Fibroblast of peridontal ligament (primary cell): ENCODE measurements at regions not wholly inside any gene's neighbourhood (a gene's known extent, or its start where the extent isn't known, plus 50 kb on each side); places are given as distances from the start of the nearest gene placed in this dataset.
A peak's percentile ranks its signal among the peaks of the same experiment; 100 is the strongest.
"Not testable (repeated sequence)": the region's sequence is repeated elsewhere in the genome, so short reads cannot be mapped to it uniquely, and the experiment has no call there.

ENCODE experiments used
- DNase-seq: peaks from one replicate; pipeline ENCODE4 v3.0.0-alpha.2; 2010; ENCODE audit errors: extremely low read depth

DNA sequence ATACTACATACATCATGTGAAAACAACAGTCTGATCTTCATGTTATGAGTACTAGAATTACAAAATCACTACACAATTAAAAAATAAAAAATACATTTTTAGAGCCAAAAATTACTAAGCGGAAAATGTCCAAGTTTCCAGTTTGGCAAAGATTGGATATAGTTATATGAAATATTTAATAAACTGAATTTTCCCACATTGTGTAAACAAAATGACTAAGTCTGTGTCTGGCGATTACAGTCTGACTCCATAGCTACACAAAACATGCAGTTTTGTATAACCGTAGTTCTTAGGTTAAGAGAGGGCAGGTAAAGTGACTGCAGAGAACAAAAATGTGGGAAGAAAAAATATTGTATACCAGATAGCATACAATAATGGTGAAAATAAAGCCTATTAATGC lies 59.2 kb upstream of the TMEM47 start:
- no peak for DNase-seq

DNA sequence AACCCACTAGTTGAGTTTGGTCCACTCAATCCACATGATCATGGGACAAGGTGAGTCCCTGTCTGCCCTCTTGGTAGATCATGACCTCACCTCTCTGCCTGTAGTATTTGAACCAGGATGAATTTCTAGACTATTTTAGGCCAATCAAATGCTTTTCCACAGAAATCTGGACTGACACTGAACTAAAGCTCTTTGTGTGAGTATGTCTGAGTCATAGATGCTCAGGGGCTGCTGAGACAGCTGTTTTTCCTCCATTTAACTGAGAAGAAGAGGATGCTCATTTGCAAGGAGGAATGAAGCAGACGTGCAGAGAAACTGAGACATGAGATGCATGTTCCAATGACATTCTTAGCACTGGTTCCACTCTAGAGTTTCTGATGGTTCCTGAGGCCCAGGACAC lies 77.3 kb upstream of the TMEM47 start:
- DNase-seq, result peak; percentile 45

DNA sequence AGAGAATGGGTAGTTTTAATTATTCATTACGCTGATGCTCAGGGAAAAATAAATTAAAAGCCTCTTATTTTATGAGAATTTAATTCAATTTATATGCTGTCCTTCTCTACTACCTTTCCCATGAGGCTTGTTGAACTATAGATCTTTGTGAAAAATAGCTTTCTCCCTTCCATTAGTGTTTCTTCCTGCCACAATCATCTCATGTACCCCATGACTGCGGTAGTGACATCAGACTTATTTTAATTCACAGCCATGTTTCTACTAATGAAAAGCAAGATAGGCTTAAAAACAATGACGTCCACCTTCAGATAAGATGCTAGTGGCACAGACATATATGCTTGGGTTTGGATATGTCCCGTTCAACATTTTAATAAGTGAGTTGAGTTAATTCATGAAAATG lies 87.4 kb upstream of the TMEM47 start:
- DNase-seq, result no peak

- no peak for DNase-seq
Measured at GRCh38 chrX:34749896-34750295, 92.8 kb upstream of the TMEM47 start.

DNA sequence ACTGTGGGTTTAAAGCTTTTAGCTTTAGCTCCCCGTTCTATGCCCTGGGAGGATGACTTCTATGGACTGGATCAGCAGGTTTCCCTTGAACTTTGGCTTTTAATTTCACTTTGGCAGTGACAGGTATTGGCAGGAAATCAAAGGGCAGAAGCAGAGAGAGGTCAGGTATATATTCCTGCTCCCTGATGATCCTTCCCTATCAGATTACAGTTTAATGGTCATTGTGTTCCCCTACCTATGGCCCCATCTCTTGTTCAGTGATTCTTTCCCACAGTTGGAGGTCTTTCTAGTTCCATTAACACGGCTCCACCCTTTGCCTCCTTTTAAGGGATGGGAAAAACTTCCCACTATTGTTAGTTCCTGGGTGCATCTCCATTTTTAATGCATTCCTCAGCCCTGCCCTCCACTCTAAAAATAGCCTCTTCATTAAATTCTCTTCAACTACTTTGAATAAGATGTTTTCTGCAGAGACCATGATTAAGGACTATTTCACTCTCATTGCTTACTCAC lies 107.8 kb upstream of the TMEM47 start:
- DNase-seq, result no peak

DNA sequence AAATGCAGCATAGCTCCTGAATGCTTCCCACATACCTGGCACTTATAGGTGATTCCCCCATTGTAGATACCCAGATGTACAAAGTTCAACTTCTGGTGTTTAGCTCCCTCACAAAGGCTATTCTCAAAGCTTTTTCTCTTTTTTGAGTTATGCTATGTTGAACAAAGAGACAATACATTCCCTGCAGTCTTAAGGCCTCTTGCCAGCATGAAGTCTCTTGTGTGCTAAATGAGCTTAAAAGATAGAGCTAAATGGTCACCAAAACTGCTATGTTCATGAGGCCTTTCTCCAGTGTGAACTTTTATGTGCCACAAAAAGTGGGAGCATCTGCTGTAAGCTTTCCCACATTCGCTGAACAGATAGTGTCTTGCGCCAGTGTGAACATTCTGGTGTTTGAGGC lies 111.2 kb upstream of the TMEM47 start:
- DNase-seq, result no peak

DNA sequence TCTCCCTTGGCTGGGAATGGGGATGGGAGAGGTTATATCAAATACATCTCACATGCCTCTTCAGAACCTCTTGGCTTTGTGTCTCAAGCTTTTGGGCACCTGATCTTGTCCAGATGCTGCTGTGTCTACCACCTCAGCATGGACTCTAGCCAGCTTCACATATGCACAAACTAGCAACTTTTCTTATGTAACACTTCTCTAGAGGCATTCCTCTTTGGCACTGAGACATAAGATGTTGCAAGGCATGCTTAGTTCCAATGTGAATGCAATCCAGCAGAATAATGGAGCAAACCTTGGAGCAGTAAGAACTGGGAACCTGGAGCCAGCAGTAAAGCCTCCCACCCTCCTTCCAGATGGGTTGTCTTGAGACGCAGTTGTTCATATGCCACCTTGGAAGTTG lies 113.4 kb upstream of the TMEM47 start:
- peak; percentile 67 for DNase-seq

DNA sequence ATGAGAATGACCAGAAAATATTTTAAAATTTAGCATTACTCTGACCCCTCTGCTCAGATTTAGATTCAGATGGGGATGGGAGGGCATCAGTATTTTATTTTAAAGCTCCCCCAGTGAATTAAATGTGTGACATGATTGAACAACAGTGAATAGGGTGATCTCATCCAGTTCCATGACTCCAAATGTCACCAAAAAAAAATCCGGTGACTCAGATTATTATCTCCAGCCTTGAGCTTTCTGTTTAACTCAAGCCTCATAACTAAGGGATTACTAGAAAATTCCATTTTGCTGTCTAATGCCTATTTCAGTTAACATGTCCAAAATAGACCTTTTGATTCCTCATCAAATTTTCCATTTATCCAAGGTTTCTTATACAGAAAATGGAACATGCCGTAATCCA lies 121.8 kb upstream of the TMEM47 start:
- peak; percentile 79 for DNase-seq

DNA sequence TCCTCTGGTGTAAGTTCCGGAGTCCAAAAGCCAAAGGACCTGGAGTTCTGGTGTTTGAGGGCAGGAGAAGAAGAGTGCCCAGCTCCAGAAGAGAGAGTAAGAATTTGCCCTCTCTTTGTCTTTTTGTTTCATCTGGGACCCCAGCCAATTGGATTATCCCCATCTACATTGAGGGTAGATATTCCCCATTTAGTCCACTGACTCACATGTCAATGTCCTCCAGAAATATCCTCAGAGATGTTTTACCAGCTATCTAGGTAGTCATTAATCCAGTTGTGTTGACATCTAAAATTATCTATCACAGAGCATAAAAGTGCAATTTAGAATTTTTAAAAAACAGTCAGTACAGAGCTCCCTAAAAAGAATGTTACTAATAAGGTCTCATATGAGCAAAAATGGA lies 132.9 kb upstream of the TMEM47 start:
- no peak for DNase-seq

- DNase-seq, result no peak
Measured at GRCh38 chrX:34805951-34806350, 136.6 kb upstream of the FAM47B start.

GRCh38 chrX:34809096-34809495 lies 133.5 kb upstream of the FAM47B start:
- no peak for DNase-seq

DNA sequence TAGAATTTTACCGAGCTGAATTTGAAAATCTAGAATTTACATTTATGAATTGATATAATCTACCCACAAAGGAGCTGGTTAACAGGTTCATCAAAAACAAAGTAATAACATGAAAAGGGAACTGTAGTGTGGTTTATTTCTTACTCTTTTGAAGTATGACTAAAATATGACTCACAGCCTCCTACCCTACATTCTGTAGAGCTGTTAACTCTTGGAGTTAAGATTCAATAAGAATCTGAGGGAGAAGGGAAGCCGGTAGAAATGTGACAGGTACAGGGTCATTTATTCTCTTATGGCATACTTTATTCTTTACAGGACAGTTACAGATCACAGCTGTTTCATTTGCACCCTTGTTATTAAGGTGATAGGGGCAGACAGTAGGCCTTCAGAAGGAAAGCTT lies 132.2 kb upstream of the FAM47B start:
- DNase-seq, result peak; percentile 36

GRCh38 chrX:34810916-34811315 lies 131.7 kb upstream of the FAM47B start:
- DNase-seq, result no peak

DNA sequence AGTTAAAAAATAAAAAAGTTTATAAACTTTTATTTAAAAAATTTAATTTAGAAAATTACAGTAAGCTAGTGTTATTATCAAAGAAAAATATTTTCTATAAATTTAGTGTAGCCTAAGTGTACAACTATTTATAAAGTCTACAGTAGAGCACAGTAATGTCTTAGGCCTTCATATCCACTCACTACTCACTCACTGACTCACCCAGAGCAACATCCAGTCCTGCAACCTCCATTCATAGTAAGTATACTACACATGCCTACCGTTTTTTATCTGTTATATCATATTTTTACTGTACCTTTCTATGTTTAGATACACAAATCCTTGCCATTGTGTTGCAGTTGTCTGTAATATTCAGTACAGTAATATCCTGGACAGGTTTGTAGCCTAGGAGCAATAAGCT lies 129.0 kb upstream of the FAM47B start:
- no peak for DNase-seq

DNA sequence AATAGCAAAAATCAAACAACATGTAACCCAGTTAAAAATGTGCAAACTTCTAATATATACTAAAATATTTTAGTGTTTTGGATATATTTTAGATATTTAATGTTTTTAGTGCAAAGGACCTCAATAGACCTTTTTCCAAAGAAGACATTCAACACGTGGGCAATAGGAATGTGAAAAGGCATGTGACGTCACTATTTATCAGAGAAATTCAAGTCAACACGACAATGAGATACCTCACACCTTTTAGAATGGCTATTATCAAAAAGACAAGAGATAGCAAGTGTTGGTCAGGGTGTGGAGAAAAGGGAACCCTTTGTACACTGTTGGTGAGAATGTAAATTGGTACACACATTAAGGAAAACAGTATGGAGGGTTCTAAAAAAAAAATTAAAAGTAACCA lies 115.6 kb upstream of the FAM47B start:
- DNase-seq, result no peak

GRCh38 chrX:34839451-34839850 lies 103.1 kb upstream of the FAM47B start:
- no peak for DNase-seq

GRCh38 chrX:34841205-34841604 lies 101.4 kb upstream of the FAM47B start:
- DNase-seq, result not testable (repeated sequence)

DNA sequence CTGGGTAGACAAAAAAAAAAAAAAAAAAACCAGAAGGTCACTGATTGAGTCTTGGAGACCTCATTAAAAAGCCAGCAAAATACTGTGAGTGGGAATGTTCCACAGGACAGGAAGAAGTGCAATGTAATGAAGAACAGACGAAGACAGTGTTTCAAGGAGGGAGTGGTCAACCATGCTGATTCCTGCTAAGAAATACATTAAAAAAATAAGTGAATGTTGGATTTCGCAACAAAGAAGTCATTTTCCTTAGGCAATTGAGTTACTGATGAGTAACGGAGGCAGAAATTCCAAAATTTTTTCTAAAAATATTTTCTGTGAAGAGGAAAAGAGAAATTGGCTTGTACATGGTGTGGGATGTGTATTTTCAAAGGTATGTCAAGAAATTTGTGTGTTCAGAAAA lies 94.3 kb upstream of the FAM47B start:
- peak; percentile 82 for DNase-seq

GRCh38 chrX:34849371-34849770 lies 93.2 kb upstream of the FAM47B start:
- DNase-seq, result peak; percentile 70

GRCh38 chrX:34859191-34859590 lies 83.4 kb upstream of the FAM47B start:
- no peak for DNase-seq

GRCh38 chrX:34863906-34864305 lies 78.7 kb upstream of the FAM47B start:
- DNase-seq, result no peak

- peak; percentile 73 for DNase-seq
Measured at GRCh38 chrX:34866646-34867045, 76.0 kb upstream of the FAM47B start.

DNA sequence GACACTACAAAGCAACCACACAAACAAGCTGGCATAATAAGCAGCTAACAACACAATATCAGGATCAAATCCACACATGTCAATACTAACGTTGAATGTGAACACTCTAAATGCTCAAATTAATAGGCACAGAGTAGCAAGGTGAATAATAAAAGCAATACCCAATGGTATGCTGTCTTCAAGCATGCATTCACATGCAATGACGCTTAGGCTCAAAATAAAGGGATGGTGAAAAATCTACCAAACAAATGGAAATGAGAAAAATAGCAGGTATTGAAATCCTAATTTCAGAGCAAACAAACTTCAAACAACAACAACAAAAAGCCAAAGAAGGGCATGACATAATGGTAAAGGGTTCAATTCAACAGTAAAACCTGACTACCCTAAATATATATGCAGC lies 74.0 kb upstream of the FAM47B start:
- DNase-seq, result no peak

GRCh38 chrX:34873500-34874225 lies 68.9 kb upstream of the FAM47B start:
- peak; percentile 33 for DNase-seq
